GM10266 (cell line): ENCODE measurements at regions not wholly inside any gene's neighbourhood (a gene's known extent, or its start where the extent isn't known, plus 50 kb on each side); places are given as distances from the start of the nearest gene placed in this dataset.
"Not testable (repeated sequence)": the region's sequence is repeated elsewhere in the genome, so short reads cannot be mapped to it uniquely, and the experiment has no call there.

Experiments used
- DNase-seq: peaks from one replicate; pipeline ENCODE4 v3.0.0; 2012; ENCODE audit errors: extremely low spot score
- TF ChIP-seq, protein P1 (sequence below): IDR thresholded peaks from 2 replicates; pipeline ENCODE4 v1.5.1; 2012; ENCODE audit warnings: mild to moderate bottlenecking, low read depth; ENCODE audit not compliant: control insufficient read depth, insufficient read depth; ENCODE audit errors: missing control alignments

DNA sequence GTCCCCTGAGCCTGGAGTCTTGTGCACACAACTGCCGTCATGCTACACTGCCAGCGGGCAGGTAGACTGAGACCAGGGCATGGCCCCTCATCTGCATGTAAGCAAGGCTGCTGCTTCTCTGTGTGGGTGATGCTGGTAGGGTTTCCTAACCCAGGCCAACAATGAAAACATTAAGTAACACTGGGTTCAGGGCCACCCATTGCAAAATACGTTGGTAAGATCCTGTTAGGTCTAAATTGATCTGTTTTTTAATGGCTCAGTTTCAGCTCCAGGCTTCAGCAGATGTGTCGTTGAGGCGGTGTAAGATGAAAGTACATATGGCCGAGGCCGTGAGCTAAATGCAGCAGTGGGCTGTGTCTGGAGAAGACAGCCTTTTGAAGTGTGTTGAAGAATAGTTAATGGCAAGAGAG lies 383.4 kb downstream of the IRS2 start:
- TF ChIP-seq, protein P1, sequence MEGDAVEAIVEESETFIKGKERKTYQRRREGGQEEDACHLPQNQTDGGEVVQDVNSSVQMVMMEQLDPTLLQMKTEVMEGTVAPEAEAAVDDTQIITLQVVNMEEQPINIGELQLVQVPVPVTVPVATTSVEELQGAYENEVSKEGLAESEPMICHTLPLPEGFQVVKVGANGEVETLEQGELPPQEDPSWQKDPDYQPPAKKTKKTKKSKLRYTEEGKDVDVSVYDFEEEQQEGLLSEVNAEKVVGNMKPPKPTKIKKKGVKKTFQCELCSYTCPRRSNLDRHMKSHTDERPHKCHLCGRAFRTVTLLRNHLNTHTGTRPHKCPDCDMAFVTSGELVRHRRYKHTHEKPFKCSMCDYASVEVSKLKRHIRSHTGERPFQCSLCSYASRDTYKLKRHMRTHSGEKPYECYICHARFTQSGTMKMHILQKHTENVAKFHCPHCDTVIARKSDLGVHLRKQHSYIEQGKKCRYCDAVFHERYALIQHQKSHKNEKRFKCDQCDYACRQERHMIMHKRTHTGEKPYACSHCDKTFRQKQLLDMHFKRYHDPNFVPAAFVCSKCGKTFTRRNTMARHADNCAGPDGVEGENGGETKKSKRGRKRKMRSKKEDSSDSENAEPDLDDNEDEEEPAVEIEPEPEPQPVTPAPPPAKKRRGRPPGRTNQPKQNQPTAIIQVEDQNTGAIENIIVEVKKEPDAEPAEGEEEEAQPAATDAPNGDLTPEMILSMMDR = no peak
- no peak for DNase-seq

DNA sequence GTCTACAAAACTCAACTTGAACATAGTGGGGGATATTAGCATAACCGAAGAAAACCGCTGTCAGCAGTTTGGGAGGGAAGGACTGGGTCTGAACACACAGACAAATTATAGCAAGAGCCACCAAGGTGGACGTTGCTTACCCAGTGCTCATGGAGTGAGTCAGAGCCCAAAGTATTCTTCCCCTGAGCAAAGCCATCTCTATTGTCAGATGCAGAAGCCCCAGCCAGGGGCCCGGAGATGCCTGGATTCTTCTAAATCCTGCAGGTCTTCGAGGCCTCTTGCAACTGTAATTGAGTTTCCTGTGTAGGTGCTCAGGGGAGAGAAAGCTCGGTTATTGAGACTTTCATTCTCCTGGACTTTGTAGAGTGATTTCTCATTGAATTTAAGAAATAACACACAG lies 384.5 kb downstream of the IRS2 start:
- TF ChIP-seq, protein P1 = no peak
- no peak for DNase-seq

DNA sequence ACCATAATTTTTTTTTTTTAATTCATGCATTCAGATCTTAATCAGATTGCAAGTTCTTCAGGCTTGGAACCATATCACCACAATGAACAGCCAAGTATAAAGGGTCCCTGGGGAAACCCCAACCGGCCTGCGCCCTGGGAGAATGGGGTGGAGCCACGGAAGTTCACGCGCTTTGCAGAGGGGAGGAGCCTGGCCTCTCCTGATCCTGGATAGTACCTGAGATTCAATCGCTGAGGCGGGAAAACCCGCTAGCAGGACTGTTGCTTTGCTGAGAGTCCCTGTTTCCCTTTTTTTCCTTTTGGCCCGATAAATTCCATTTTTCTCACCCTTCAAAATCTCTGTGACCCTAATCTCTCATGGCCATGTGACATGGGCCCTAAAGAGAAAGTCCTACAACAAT lies 385.1 kb downstream of the IRS2 start:
- TF ChIP-seq, protein P1 = no peak
- no peak for DNase-seq

DNA sequence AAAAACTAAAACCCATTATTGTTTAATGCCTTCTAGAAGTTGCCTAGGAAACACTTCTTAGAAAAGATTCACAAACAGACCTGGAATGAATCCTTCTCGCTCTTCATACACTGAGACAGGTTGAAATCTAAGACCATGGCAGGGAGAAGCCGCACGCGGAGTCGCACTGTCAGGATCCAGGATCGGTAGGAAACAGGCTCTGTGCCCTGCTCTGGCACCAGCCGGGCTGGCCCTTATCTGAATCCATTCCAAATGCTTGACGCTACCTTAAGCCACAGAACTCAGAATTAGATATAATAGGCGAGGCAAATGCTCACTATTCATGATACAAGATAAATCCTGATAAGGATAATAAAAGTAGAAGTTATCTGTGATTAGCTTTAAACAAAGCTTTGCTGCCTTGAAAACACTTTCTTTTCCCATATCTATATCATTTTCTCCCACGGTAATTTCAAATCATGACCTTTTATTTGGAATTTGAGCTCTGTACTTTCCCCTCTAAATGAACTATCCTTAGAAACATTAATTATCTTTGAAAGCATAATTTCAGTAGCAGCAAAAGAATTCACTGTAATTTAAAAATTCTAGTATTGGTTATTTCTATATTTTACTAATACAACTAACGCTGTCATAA lies 385.6 kb downstream of the IRS2 start:
- DNase-seq = no peak
- TF ChIP-seq, protein P1 = no peak

DNA sequence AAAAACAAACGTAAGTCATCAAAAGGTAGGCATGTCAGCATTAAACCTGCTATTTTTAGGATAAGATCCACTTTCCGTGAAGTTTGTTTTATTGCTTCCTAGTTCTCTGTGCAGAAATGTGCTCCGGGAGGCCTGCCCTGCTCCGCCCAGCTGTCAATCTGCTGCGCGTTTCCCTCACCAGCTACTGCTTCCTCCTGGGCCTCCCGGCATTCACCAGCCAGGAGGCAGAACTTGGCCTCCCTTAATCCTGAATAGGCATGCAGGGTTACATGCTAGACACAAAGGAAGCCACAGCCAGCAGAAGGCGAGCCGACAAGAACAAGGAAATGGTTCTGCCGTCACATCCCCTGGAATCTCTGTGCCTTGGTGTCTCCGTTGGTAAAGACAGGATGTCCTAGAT lies 386.2 kb downstream of the IRS2 start:
- TF ChIP-seq, protein P1 = no peak
- DNase-seq = no peak

DNA sequence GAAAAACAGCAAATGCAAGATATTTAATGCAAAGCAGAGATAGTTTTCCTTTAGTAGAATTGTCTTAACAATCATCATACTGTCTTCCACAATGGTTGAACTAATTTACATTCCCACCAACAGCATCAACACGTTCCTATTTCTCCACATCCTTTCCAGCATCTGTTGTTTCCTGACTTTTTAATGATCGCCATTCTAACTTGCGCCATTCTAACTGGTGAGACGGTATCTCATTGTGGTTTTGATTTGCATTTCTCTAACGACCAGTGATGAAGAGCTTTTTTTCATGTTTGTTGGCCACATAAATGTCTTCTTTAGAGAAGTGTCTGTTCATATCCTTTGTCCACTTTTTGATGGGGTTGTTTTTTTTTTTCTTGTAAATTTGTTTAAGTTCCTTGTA lies 388.3 kb downstream of the IRS2 start:
- not testable (repeated sequence) for DNase-seq

DNA sequence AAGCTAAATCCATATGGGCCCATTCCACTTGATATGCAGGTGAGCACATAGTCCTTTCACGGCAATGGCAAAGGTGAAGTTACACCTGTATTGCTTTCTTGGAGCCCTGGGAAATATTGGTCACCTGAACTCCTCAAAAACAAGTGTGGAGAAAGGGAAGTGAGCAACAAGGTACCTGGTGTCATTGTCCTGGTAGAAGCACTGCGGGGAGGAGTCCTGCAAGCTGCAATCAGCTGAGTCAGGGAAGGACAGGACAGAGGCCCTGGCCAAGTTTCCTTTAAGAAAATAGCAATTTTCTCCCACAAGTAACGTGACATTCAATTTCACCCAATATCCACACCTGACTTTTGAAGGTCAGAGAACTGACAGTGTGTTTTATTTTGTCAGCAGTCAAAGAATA lies 389.1 kb downstream of the IRS2 start:
- DNase-seq = no peak
- TF ChIP-seq, protein P1 = no peak

DNA sequence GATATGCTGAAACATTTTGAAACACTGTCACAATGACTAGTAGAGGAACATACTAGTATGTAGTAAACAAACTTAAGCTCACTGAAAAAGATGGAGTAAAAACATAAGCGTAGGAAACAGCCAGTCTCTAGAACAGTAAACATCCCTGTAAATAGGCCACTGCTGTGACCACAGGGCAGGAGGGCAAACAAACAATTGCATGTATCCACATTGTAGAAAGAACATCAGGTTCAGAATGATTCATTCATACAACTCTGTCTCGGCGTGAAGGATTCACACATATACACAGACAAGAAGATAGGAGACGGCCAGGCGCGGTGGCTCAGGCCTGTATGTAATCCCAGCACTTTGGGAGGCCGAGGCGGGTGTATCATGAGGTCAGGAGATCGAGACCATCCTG lies 390.1 kb downstream of the IRS2 start:
- TF ChIP-seq, protein P1 = no peak
- no peak for DNase-seq
